SU-DHL-6 (cell line): ENCODE measurements at regions not wholly inside any gene's neighbourhood (a gene's known extent, or its start where the extent isn't known, plus 50 kb on each side); places are given as distances from the start of the nearest gene placed in this dataset.

Source experiments
- CTCF ChIP-seq: fragments of 200-600 bp; sonication (generic); IDR thresholded peaks from one replicate; pipeline ENCODE4 v1.5.1; 2017; ENCODE audit warnings: antibody characterized with exemption, mild to moderate bottlenecking, low read length, moderate library complexity; ENCODE audit not compliant: insufficient read depth, poor library complexity, severe bottlenecking
- EZH2phosphoT487 ChIP-seq: fragments of 200-600 bp; sonication (generic), shearing (Covaris generic); conservative IDR thresholded peaks from 2 replicates; pipeline ENCODE4 v1.6.1; 2018; ENCODE audit warnings: mild to moderate bottlenecking, antibody characterized with exemption, low read length, moderate library complexity, mixed read lengths

GRCh38 chrX:33741807-33742206, 390.3 kb downstream of the FAM47A start:
- TF ChIP-seq CTCF, result no peak
- no peak for TF ChIP-seq EZH2phosphoT487
